HG02884 (cell line): ENCODE measurements at regions not wholly inside any gene's neighbourhood (a gene's known extent, or its start where the extent isn't known, plus 50 kb on each side); places are given as distances from the start of the nearest gene placed in this dataset.

Source experiments
- ATAC-seq: cut with Tn5 transposase; IDR thresholded peaks from one replicate; pipeline ENCODE4 v1.9.1; 2021; ENCODE audit warnings: mild to moderate bottlenecking, moderate library complexity; ENCODE audit not compliant: unreplicated experiment

DNA sequence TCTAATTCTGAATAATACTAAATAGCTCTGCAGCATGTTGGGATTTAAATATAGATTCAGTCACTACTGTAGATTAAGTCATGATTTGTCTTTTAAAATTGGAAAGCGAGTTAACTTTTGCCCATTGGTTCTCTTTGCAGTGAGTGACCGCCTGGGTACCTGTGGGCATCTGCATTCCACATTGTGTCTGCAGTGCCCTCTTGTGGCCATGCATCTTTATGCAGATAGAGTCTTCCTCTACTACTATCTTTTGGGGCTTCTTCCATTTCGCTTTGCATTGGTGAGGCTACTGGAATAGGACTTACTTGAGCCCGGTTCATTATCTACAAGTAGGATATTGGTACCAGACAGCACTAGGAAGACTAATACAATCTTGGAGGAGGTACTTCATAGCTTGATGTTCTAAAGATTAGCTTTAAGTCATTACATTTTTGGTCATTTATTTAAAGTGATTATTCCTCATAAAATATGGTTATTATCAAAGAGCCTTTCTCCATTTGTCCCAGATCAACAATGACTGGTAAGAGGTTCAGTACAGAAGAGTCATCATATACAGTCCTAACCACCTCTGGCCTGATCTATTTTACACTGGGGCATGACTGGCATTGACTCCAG, 203.0 kb downstream of the SOCS6 start:
- ATAC-seq = peak; percentile 91

- ATAC-seq = peak; percentile 61
Measured at GRCh38 chr18:70489986-70490933, 201.4 kb downstream of the SOCS6 start.

DNA sequence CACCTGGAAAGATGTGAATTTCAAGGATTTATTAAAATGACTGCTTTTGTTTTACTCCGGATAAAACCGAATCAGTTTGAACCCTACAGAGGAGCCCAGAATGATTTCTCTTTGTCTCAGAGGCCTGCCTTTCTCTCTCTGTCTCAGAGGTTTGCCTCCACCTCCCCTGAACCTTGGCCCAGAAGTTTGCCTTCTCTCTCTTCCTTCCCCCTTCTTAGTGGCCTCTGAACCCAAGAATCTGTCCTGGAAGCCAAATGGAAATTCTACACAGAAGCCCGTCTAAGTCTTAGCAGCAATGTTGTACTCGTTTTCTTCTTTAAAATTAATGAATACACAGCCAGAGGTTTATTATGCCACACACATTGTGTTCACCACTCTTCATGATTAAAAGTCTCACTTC, 200.7 kb downstream of the SOCS6 start:
- no peak for ATAC-seq

- ATAC-seq = no peak
Measured at GRCh38 chr18:70469916-70470315, 181.1 kb downstream of the SOCS6 start.

DNA sequence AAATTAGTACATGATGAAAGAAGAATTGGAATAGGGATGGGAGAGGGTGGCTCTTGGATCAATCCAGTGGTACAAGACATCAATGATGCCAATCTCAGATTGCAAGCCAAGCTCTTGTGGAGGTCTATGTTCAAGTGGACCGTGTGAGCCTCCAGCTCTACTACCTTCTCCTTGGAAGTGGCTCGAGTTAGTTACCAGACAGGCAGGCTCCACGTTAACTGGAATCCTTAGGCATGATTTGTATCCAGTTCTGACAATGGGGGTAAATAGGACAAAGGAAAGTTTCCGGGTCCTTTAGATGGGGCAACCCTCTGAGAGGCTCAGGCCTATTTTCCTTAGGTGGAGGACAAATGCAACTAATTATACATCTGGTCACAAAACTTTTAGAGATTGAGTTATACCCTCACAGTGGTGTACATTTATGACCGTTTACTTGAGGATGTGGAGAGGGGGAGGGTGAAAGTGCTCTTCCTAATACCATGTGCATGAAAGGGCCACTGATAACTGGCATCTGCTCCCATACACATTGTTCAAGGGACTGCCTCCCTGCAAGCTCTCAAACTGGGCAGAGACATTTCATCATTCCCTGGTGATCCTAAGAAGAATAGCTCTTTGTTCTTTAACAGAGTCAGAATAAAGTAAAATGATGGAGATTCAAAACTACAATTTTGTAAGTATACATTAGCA, 180.2 kb downstream of the SOCS6 start:
- ATAC-seq = no peak

DNA sequence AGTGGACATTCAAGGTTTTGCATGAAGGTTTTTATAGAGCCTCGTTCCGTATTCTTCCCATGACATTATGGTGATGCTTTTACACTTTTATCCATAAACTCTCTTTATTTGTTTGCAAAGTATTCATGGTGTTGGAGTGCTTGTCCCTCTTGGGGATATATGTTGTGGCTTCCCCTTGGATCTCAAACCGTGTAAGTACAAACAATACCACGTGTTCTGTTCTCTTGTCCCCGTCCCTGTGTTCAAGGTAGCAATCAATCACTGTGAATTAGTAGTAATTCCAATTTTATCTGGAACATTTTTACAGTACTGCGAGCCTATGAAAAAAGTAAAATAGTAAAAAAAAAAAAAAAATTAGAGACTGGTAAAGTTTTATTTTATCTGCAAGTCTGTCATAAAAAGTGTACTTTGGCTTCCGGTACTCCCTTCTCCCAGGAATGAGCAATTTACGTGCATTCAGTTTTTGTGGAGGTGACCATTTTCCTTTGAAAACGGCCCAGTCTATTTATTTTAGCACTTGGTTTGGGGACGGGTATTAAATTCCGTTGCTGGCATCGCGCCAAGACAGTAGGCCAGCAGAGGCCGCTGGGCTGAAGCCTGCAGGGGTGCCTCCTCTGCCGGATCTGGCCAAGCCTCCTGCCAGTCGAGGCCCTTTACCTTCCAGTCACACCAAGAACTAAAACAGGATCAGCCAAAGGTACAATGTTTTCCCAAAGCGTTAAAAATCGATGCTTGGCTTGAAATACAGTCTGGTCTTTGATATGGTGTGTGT, 175.7 kb downstream of the SOCS6 start:
- no peak for ATAC-seq

DNA sequence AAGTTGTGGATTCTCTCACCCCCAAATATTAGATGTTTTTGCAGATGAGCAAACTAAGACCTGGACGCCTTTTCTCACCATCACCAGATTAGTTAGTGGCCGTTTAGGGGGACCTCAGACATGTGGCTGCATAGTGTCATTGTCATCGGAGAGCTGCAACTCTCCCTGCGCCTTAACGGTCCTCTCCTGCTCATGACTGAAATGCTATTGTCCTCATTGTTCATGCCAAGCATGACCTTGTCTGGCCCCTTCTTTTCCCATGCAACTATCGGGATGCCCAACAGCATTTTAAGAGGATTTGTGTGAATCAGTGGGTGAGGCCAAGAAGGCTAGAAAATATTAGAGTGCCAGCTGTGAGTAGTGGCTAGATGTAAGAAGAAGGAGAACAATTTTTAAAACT, 174.2 kb downstream of the SOCS6 start:
- no peak for ATAC-seq

DNA sequence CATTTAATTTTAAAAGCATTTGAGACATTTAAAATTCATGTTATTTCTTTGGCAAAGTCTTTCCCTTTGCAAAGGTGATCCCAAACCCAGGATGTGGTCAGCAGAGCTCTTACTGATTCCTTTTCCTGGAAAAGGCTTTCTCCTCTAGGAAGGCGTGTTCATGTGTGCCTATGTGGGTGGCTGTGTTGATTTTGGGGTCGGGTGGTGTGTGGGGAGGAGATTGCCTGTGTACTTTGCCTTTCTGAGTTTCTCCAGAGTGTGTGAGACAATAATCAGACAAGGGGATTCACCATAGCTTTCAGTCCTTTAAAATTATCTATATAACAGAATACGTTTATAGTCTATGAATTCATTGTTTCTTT, 173.2 kb downstream of the SOCS6 start:
- ATAC-seq = no peak

- ATAC-seq = no peak
Measured at GRCh38 chr18:70461323-70462077, 172.7 kb downstream of the SOCS6 start.

DNA sequence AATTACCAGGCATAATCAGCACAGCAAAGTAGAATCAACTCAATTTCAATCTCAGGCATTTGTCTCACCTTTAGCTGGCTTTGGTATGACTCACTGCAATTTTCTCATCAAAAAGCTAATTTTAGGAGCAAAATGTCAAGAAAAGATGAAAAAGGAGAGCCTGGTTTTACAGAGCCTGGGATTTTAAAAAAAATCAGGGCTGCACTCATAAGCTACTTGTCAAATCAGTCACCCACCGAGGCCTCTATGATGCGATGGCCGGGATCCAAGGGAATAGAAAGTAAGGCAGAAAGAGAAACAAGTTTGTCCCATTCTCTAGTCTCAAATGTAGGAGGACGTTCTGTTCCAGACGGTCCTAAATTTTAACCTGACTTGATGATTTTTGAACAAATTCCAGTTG, 170.9 kb downstream of the SOCS6 start:
- no peak for ATAC-seq

DNA sequence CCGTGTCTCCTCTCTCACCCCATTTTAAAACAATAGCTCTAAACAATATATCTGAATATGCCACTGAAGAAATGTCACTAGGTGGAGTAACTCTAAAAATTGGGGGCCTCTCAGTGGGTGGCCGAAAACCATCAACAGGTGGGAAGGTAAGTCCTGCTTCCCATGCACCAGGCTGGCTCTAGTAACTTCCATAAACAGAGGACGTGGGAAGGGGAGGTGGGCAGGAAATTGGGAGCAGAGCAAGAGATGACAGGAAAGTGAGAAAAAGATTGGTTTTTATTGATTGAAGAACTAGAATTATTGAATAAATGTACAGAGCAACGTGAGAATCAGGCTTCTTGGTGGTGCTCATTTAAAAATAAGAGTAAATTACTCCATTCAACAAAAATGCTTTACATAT, 170.4 kb downstream of the SOCS6 start:
- no peak for ATAC-seq

- no peak for ATAC-seq
Measured at GRCh38 chr18:70457788-70458187, 168.9 kb downstream of the SOCS6 start.

GRCh38 chr18:70457223-70457622, 168.4 kb downstream of the SOCS6 start:
- ATAC-seq = no peak

DNA sequence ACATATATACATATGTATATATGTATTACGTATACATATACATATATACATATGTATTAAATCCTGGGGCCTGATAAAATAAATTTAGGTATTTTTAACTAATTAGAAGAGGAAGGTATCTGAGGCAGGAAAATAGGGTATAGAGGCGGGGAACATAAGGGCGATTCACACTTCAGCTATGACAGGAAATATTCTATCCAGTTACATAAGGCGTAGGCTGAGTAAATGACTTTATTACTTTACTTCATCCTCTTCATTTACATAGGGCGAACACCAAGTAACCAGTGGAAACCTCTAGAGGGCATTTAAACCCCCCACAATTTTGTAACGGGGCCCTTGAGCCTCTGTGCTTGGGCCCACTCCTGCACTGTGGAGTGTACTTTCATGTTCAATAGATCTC, 167.5 kb downstream of the SOCS6 start:
- ATAC-seq = no peak

DNA sequence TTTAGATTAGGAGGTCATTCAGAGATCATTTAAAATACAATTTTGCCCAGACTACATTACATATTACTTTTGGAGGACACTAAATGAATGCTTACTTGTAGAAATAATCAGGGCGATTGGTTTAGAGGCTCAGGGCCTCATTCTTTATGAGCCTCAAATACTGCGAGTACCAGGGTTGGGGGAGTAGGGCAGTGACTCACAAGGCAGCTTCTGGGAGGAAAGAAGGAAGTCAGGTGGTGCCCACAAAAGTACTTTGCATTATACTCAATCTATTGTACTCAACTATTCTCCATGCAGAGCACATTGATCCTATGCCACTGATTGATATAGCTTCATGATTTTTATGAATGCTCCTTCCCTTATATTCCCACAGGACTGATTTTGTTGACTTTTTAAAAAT, 166.9 kb downstream of the SOCS6 start:
- no peak for ATAC-seq

- peak; percentile 80 for ATAC-seq
Measured at GRCh38 chr18:70454704-70455322, 166.0 kb downstream of the SOCS6 start.

DNA sequence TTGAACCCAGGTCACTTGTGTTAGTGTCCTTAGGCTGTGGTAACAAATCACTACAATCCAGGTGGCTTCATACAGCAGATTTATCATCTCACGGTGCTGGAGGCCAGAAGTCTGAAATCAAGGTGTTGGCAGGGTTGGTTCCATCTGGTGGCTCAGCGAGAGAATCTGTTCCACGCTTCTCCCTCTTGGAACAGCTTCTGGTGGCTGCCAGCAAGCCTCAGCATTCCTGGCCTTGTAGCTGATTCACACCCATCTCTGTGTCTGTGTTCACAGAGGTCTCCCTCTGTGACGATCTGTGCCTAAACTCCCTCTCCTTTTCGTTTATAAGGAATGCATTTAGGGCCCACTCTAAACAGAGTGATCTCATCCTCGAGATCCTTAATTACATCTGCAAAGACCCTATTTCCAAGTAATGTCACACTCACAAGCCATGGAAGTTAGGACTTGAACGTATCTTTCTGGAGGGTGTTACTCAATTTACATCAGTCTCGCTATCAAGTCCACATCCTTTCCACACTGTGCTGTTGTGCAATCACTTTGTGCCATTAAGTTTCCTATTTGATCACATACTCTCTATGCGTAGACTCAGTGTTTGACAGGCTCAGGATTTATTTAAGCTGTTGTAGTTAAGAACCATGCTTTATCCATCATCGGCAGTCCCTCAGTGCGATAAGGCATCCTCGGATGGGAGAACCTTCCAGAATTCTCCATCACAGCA, 164.4 kb downstream of the SOCS6 start:
- ATAC-seq = no peak

GRCh38 chr18:70452501-70452900, 163.7 kb downstream of the SOCS6 start:
- ATAC-seq = no peak
